HEK293 (cell line): ENCODE measurements at regions not wholly inside any gene's neighbourhood (a gene's known extent, or its start where the extent isn't known, plus 50 kb on each side); places are given as distances from the start of the nearest gene placed in this dataset.

Source experiments
- CTCF ChIA-PET: fragments of 350-600 bp; formaldehyde crosslinking; extraction: SDS; loops from one replicate; lab custom pipeline; 2021; ENCODE audit warnings: antibody characterized with exemption; lab: Yijun Ruan, JAX
- POLR2A ChIA-PET: fragments of 300-600 bp; formaldehyde crosslinking; extraction: SDS; loops from one replicate; lab custom pipeline; 2020; ENCODE audit warnings: antibody characterized with exemption, inconsistent platforms; lab: Yijun Ruan, JAX
- H3K27ac ChIP-seq: fragments of 200-500 bp; sonication (Bioruptor generic); 2 replicates; pipeline ENCODE4 v1.5.1; 2014; ENCODE audit warnings: low read depth, low read length, control low read depth, inconsistent platforms; ENCODE audit errors: extremely low read depth
- H3K36me3 ChIP-seq, 2 experiments: fragments of 200-500 bp in 1 of 2; sonication (Bioruptor generic) in 1 of 2; 1 replicate in 1 of 2; 2 replicates in 1 of 2; pipeline ENCODE4 v1.5.1; 2014 to 2017; ENCODE audit warnings: inconsistent platforms in 2 of 2, low read length in 2 of 2; ENCODE audit not compliant: control insufficient read depth in 2 of 2, insufficient read depth in 1 of 2
- H3K4me1 ChIP-seq: fragments of 200-500 bp; sonication (Bioruptor generic); 2 replicates; pipeline ENCODE4 v1.5.1; 2014; ENCODE audit warnings: mild to moderate bottlenecking, low read length, inconsistent platforms; ENCODE audit not compliant: control insufficient read depth, insufficient read depth
- H3K4me3 ChIP-seq: 2 replicates; pipeline ENCODE4 v1.5.1; 2011; ENCODE audit warnings: low read depth, mild to moderate bottlenecking, control low read depth, low read length, moderate library complexity
- H3K9me3 ChIP-seq: fragments of 200-500 bp; sonication (Bioruptor generic); 2 replicates; pipeline ENCODE4 v1.5.1; 2014; ENCODE audit warnings: low read depth, low read length, inconsistent platforms; ENCODE audit not compliant: control insufficient read depth, insufficient read depth
- GLIS2 ChIP-seq: fragments of 450-650 bp; formaldehyde crosslinking; IDR thresholded peaks from 2 replicates; pipeline ENCODE4 v1.5.1; 2016; ENCODE audit warnings: missing biosample characterization, missing genetic modification characterization
- YY1 ChIP-seq: fragments of 450-650 bp; formaldehyde crosslinking; IDR thresholded peaks from 2 replicates; pipeline ENCODE4 v1.5.1; 2018; ENCODE audit warnings: missing biosample characterization, missing genetic modification characterization
- ZEB2 ChIP-seq: fragments of 450-650 bp; formaldehyde crosslinking; IDR thresholded peaks from 2 replicates; pipeline ENCODE4 v1.5.1; 2016; ENCODE audit warnings: missing biosample characterization, missing genetic modification characterization
- ZIC2 ChIP-seq: fragments of 450-650 bp; formaldehyde crosslinking; IDR thresholded peaks from 2 replicates; pipeline ENCODE4 v1.5.1; 2016; ENCODE audit warnings: missing biosample characterization, missing genetic modification characterization
- ZNF2 ChIP-seq: fragments of 450-650 bp; formaldehyde crosslinking; IDR thresholded peaks from 2 replicates; pipeline ENCODE4 v1.5.1; 2016; ENCODE audit warnings: missing biosample characterization, missing genetic modification characterization
- ZNF248 ChIP-seq: fragments of 450-650 bp; formaldehyde crosslinking; IDR thresholded peaks from 2 replicates; pipeline ENCODE4 v1.5.1; 2017; ENCODE audit warnings: missing biosample characterization, missing genetic modification characterization
- ZNF274 ChIP-seq, 2 experiments: fragments of 200-500 bp in 1 of 2; fragments of 450-650 bp in 1 of 2; sonication (Bioruptor generic) in 1 of 2; formaldehyde crosslinking in 1 of 2; IDR thresholded peaks; 2 replicates each; pipeline versions ENCODE4 v1.5.1 to v1.6.1; 2014 to 2016; ENCODE audit warnings: borderline replicate concordance in 1 of 2, inconsistent platforms in 1 of 2, low read length in 1 of 2, missing biosample characterization in 1 of 2, missing genetic modification characterization in 1 of 2
- ZNF341 ChIP-seq: fragments of 450-650 bp; formaldehyde crosslinking; IDR thresholded peaks from 2 replicates; pipeline ENCODE4; 2016; ENCODE audit warnings: low read depth, missing biosample characterization, missing genetic modification characterization
- ZNF473 ChIP-seq: fragments of 450-650 bp; formaldehyde crosslinking; IDR thresholded peaks from 2 replicates; pipeline ENCODE4 v1.5.1; 2017; ENCODE audit warnings: missing biosample characterization, missing genetic modification characterization
- ZNF521 ChIP-seq: fragments of 450-650 bp; formaldehyde crosslinking; IDR thresholded peaks from 2 replicates; pipeline ENCODE4 v1.5.1; 2017; ENCODE audit warnings: missing biosample characterization, mild to moderate bottlenecking, missing genetic modification characterization
- ZNF549 ChIP-seq: fragments of 450-650 bp; IDR thresholded peaks from 2 replicates; pipeline ENCODE4 v1.5.1; 2018; ENCODE audit warnings: missing biosample characterization, missing genetic modification characterization, mild to moderate bottlenecking, inconsistent platforms, moderate library complexity
- ZNF621 ChIP-seq: fragments of 450-650 bp; formaldehyde crosslinking; IDR thresholded peaks from 2 replicates; pipeline ENCODE4 v1.5.1; 2017; ENCODE audit warnings: missing biosample characterization, missing genetic modification characterization
- ZNF623 ChIP-seq: fragments of 450-650 bp; formaldehyde crosslinking; IDR thresholded peaks from 2 replicates; pipeline ENCODE4 v1.5.1; 2016; ENCODE audit warnings: missing biosample characterization, missing genetic modification characterization
- ZNF629 ChIP-seq: fragments of 450-650 bp; formaldehyde crosslinking; IDR thresholded peaks from 2 replicates; pipeline ENCODE4 v1.5.1; 2017; ENCODE audit warnings: missing biosample characterization, missing genetic modification characterization
- ZNF654 ChIP-seq: fragments of 450-650 bp; formaldehyde crosslinking; IDR thresholded peaks from 2 replicates; pipeline ENCODE4 v1.5.1; 2016; ENCODE audit warnings: low read depth, missing biosample characterization, missing genetic modification characterization
- TF ChIP-seq, protein P1 (sequence below): fragments of 450-650 bp; formaldehyde crosslinking; IDR thresholded peaks from 2 replicates; pipeline ENCODE4 v1.5.1; 2016; ENCODE audit warnings: missing biosample characterization, missing genetic modification characterization
- TF ChIP-seq, protein P2 (sequence below): fragments of 450-650 bp; formaldehyde crosslinking; IDR thresholded peaks from 2 replicates; pipeline ENCODE4 v1.5.1; 2016; ENCODE audit warnings: missing biosample characterization, missing genetic modification characterization
- TF ChIP-seq, protein P3 (sequence below): fragments of 450-650 bp; formaldehyde crosslinking; IDR thresholded peaks from 2 replicates; pipeline ENCODE4 v1.5.1; 2016; ENCODE audit warnings: missing biosample characterization, missing genetic modification characterization
- TF ChIP-seq, protein P4 (sequence below): fragments of 450-650 bp; formaldehyde crosslinking; IDR thresholded peaks from 2 replicates; pipeline ENCODE4 v1.5.1; 2016; ENCODE audit warnings: missing biosample characterization, missing genetic modification characterization, low read depth
- TF ChIP-seq, protein P5 (sequence below): fragments of 450-650 bp; formaldehyde crosslinking; IDR thresholded peaks from 2 replicates; pipeline ENCODE4; 2016; ENCODE audit warnings: missing biosample characterization, missing genetic modification characterization
- TF ChIP-seq, protein P6 (sequence below): fragments of 450-650 bp; formaldehyde crosslinking; IDR thresholded peaks from 2 replicates; pipeline ENCODE4 v1.5.1; 2016; ENCODE audit warnings: missing biosample characterization, missing genetic modification characterization
- TF ChIP-seq, protein P7 (sequence below): fragments of 450-650 bp; formaldehyde crosslinking; IDR thresholded peaks from 2 replicates; pipeline ENCODE4 v1.5.1; 2017; ENCODE audit warnings: missing biosample characterization, missing genetic modification characterization
- TF ChIP-seq, protein P8 (sequence below): fragments of 450-650 bp; formaldehyde crosslinking; IDR thresholded peaks from 2 replicates; pipeline ENCODE4 v1.5.1; 2017; ENCODE audit warnings: missing biosample characterization, missing genetic modification characterization

DNA sequence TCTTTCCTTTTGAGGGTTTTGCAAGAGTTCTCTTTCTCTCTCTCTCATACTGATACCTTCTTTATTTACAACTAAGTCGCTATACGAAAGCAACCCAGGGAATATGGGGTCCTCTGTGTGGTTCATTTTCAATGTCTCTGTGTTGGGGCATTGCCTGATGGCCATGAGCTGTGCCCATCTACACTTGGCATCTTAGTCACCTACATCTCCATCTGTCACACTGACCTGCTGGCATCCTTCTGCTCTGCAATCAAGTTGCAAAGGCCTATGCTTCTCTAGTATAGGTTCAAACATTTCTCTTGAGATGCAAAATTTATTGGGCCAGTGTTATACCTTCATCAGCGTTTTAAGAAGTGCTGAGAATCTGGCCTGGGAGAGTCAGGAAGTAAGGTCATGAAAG is 228.2 kb downstream of the MTRR start:
- ChIA-PET CTCF (no interaction called here), POLR2A (no interaction called here)
- Histone ChIP-seq H3K9me3 (no peaks in the 10 kb centered on the region), H3K27ac (no peak overlapping the region), H3K4me1 (no peaks in the 10 kb centered on the region), H3K4me3 (no peak overlapping the region), H3K36me3 (no peaks in the 10 kb centered on the region)
- no peak for TF ChIP-seq ZIC2
- no peak for TF ChIP-seq ZNF341
- TF ChIP-seq ZNF629 (tag by site-specific recombination), result no peak
- TF ChIP-seq, protein P1, sequence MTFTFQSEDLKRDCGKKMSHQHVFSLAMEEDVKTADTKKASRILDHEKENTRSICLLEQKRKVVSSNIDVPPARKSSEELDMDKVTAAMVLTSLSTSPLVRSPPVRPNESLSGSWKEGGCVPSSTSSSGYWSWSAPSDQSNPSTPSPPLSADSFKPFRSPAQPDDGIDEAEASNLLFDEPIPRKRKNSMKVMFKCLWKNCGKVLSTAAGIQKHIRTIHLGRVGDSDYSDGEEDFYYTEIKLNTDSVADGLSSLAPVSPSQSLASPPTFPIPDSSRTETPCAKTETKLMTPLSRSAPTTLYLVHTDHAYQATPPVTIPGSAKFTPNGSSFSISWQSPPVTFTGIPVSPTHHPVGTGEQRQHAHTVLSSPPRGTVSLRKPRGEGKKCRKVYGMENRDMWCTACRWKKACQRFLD (tag by site-specific recombination), result no peak
- TF ChIP-seq, protein P2, sequence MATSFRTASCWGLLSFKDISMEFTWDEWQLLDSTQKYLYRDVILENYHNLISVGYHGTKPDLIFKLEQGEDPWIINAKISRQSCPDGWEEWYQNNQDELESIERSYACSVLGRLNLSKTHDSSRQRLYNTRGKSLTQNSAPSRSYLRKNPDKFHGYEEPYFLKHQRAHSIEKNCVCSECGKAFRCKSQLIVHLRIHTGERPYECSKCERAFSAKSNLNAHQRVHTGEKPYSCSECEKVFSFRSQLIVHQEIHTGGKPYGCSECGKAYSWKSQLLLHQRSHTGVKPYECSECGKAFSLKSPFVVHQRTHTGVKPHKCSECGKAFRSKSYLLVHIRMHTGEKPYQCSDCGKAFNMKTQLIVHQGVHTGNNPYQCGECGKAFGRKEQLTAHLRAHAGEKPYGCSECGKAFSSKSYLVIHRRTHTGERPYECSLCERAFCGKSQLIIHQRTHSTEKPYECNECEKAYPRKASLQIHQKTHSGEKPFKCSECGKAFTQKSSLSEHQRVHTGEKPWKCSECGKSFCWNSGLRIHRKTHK (tag by site-specific recombination), result no peak
- no peak for TF ChIP-seq ZNF654 (tag by site-specific recombination)
- TF ChIP-seq, protein P3, sequence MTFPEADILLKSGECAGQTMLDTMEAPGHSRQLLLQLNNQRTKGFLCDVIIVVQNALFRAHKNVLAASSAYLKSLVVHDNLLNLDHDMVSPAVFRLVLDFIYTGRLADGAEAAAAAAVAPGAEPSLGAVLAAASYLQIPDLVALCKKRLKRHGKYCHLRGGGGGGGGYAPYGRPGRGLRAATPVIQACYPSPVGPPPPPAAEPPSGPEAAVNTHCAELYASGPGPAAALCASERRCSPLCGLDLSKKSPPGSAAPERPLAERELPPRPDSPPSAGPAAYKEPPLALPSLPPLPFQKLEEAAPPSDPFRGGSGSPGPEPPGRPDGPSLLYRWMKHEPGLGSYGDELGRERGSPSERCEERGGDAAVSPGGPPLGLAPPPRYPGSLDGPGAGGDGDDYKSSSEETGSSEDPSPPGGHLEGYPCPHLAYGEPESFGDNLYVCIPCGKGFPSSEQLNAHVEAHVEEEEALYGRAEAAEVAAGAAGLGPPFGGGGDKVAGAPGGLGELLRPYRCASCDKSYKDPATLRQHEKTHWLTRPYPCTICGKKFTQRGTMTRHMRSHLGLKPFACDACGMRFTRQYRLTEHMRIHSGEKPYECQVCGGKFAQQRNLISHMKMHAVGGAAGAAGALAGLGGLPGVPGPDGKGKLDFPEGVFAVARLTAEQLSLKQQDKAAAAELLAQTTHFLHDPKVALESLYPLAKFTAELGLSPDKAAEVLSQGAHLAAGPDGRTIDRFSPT (tag by site-specific recombination), result no peak
- TF ChIP-seq, protein P4, sequence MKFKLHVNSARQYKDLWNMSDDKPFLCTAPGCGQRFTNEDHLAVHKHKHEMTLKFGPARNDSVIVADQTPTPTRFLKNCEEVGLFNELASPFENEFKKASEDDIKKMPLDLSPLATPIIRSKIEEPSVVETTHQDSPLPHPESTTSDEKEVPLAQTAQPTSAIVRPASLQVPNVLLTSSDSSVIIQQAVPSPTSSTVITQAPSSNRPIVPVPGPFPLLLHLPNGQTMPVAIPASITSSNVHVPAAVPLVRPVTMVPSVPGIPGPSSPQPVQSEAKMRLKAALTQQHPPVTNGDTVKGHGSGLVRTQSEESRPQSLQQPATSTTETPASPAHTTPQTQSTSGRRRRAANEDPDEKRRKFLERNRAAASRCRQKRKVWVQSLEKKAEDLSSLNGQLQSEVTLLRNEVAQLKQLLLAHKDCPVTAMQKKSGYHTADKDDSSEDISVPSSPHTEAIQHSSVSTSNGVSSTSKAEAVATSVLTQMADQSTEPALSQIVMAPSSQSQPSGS, result no peak
- TF ChIP-seq, protein P5, sequence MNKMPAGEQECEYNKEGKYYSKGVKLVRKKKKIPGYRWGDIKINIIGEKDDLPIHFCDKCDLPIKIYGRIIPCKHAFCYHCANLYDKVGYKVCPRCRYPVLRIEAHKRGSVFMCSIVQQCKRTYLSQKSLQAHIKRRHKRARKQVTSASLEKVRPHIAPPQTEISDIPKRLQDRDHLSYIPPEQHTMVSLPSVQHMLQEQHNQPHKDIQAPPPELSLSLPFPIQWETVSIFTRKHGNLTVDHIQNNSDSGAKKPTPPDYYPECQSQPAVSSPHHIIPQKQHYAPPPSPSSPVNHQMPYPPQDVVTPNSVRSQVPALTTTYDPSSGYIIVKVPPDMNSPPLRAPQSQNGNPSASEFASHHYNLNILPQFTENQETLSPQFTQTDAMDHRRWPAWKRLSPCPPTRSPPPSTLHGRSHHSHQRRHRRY (tag by site-specific recombination), result no peak

DNA sequence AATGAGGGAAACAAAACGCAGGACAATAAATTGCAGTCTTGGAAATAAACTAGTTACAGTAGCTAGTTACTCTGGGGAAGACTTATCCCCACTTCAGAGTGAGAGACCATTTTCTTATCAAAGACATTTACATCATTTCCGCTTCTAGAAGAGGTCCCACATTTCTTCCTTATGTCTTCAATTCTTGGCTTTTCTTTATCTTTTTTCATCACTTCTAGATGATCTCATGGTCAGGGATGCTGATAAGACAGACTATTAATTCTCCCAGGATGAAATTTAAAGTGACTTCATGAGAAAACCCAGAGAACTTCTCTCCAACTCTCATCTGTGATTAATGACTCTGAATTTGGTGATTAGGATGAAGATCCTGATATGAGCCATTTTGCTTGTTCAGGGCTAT is 229.1 kb downstream of the MTRR start:
- CTCF ChIA-PET, result no interaction called here
- Histone ChIP-seq H3K4me3 (no peak overlapping the region), H3K27ac (no peak overlapping the region), H3K36me3 (no peaks in the 10 kb centered on the region), H3K9me3 (no peaks in the 10 kb centered on the region), H3K4me1 (no peaks in the 10 kb centered on the region)
- TF ChIP-seq, protein P6, sequence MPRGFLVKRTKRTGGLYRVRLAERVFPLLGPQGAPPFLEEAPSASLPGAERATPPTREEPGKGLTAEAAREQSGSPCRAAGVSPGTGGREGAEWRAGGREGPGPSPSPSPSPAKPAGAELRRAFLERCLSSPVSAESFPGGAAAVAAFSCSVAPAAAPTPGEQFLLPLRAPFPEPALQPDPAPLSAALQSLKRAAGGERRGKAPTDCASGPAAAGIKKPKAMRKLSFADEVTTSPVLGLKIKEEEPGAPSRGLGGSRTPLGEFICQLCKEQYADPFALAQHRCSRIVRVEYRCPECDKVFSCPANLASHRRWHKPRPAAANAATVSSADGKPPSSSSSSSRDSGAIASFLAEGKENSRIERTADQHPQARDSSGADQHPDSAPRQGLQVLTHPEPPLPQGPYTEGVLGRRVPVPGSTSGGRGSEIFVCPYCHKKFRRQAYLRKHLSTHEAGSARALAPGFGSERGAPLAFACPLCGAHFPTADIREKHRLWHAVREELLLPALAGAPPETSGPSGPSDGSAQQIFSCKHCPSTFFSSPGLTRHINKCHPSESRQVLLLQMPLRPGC (tag by site-specific recombination), result no peak
- TF ChIP-seq ZEB2 (tag by site-specific recombination) (no peak), ZNF549 (tag by site-specific recombination) (no peak), ZNF274 (IDR thresholded peaks at IDR 0.05; ENCODE audit: low read length) (no peak), ZNF274 (tag by site-specific recombination; IDR thresholded peaks at IDR 0.05; ENCODE audit: borderline replicate concordance) (no peak), YY1 (tag by site-specific recombination) (no peak), ZNF248 (tag by site-specific recombination) (no peak), ZNF341 (no peak), ZNF521 (tag by site-specific recombination) (no peak), ZNF623 (tag by site-specific recombination) (no peak), ZNF621 (tag by site-specific recombination) (no peak), ZNF2 (tag by site-specific recombination) (no peak), GLIS2 (tag by site-specific recombination) (no peak), ZNF473 (tag by site-specific recombination) (no peak)
- TF ChIP-seq, protein P7, sequence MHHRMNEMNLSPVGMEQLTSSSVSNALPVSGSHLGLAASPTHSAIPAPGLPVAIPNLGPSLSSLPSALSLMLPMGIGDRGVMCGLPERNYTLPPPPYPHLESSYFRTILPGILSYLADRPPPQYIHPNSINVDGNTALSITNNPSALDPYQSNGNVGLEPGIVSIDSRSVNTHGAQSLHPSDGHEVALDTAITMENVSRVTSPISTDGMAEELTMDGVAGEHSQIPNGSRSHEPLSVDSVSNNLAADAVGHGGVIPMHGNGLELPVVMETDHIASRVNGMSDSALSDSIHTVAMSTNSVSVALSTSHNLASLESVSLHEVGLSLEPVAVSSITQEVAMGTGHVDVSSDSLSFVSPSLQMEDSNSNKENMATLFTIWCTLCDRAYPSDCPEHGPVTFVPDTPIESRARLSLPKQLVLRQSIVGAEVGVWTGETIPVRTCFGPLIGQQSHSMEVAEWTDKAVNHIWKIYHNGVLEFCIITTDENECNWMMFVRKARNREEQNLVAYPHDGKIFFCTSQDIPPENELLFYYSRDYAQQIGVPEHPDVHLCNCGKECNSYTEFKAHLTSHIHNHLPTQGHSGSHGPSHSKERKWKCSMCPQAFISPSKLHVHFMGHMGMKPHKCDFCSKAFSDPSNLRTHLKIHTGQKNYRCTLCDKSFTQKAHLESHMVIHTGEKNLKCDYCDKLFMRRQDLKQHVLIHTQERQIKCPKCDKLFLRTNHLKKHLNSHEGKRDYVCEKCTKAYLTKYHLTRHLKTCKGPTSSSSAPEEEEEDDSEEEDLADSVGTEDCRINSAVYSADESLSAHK (tag by site-specific recombination), result no peak
- TF ChIP-seq, protein P8, sequence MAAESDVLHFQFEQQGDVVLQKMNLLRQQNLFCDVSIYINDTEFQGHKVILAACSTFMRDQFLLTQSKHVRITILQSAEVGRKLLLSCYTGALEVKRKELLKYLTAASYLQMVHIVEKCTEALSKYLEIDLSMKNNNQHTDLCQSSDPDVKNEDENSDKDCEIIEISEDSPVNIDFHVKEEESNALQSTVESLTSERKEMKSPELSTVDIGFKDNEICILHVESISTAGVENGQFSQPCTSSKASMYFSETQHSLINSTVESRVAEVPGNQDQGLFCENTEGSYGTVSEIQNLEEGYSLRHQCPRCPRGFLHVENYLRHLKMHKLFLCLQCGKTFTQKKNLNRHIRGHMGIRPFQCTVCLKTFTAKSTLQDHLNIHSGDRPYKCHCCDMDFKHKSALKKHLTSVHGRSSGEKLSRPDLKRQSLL, result no peak
- POLR2A ChIA-PET, result no interaction called here
